ENCODE measurements at regions not wholly inside any gene's neighbourhood (a gene's known extent, or its start where the extent isn't known, plus 50 kb on each side); places are given as distances from the start of the nearest gene placed in this dataset.

DNA sequence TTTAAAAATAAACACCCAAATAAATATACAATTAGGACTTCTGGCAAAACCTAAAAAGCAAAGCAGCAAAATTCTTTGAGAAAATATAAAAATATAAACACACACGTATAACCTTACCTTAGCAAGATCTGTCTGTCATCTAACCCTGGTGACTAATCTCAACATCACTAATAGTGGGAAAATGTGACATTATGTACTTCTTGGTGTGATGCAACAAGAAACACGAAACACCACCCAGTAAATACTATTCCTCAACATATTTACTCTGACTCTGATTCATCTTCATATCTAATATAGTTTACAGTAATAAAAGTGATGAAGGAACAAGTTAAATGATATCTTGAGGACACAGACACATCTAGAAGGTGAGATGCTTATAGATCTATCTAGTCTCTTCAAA lies 332.6 kb upstream of the MANEA start:
- DNase-seq, result no peak

DNA sequence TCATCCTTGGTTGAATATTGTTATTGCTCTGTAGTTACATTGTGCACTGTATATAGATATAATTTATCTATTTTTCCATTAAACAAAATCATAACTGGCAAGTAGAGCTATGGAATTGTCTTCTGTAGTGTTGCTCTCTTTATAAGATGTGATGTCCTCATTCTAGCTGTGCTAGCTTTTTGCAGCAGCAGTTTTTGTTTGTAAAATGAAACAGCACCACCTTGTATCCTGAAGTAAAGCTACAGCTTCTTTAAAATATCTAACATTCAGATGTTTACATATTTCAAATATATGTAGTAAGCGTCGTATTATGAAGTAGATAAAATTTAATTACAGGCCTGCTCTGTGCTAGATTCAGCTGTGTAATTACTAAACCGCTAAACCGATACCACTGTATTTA lies 328.8 kb upstream of the MANEA start:
- DNase-seq, result no peak

DNA sequence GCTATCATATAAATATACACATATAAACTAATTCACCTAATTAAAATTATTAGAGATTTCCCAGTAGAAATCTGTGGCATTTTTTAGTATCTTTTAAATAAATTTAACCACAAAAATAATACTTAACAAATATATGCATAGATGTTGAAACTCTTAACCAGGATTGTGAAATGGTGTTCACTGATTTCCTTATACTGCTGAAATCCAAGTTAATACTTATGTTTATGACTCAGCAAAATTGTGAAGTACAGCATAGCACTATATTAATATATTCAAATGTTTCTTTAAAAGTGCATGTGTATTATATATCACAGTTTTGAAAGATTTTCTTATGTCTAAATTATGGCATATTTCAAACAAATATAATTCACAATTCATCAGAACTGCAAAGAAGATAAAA lies 328.2 kb upstream of the MANEA start:
- no peak for DNase-seq

DNA sequence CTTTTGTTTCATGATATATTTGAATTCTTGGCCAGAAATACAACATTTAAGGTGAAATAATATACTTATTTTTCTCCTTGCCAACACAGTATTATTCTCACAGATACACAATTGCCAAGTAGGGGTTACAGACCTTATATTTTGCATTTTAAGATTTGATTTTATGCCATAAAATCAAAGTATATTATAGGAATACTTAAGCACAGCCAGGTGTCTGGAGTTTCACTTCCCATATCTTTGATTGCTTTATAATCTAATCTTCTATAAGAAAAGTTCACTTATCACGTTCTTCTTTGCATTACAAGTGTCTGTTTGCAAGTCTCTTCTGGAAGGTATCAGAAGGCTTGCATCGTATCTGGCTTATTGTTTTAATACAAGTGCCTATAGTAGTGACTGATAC lies 327.7 kb upstream of the MANEA start:
- DNase-seq, result no peak

DNA sequence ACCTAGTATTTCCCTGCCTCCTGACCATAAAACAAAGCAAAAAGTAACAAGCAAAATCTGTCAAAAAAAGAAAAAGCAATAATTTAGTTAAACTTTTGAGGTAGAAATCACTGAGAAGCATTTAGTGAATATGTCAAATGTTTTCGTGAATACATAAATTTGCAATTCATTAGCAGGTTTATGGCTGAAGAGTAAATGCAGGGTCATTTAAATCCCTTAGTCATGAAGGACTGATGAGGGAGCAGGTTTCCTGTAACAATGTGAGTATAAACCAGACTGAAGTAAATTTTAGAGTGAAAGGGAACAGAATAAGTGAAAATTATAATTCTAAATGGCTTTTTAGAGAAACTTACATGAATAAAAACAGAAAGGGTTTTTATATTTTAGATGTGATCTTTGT lies 313.5 kb upstream of the MANEA start:
- no peak for DNase-seq

DNA sequence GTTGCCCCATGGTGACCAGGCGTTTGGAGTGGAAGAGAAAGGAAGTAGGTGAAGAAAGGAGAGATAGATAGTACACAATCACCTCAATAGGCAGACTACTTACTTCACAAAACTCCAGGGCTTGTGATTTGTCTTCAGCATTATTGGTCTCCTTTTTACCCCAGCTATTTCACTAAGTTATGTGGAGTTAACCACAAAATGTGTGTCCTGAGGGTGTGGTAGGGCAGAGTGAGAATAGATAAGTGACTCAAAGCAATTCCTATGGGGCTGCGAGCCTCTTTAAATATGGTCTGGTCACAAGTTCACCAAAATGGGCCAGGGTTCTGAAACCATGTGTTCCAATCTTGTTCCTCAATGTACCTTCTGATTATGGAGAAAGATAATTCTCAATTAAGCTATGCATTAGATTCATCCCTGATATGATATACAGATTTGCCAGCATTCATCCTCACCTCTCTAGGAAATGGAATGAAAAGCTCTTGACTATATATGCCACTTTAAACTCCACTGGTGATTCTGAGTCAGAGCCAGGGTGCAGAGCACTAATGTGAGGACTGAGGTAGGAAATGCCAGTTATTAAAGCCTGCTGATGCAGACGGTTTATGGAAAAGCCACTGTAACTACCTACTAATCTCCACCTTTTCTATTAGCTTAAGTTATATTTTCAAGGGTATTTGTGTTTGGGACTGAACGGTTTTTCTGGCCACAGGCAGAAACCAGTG lies 310.6 kb upstream of the MANEA start:
- no peak for DNase-seq

DNA sequence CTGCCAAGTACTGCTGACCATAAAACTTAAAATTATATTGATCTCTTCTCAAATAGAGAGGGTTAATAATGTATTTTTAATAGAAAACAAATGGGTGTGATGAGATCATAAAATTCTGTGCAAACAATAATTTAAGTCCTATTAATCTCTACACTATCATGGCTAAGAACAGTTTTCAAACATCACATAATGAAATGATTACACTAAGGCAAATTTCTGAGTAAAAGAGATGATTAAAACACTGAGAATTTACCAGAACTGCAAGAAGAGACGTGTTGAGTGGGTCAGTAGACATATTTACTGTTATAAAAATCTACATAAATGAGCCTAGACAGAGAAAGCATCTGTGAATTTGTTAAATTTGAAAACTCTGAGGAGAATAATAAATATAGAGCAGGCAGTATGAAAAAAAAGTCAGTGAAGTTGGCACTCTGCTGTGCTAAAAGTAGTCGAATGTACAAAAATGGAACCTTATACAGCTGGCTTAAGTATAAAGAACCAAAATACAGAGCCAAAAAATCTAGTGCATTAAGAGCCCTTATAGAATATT lies 302.6 kb upstream of the MANEA start:
- no peak for DNase-seq

DNA sequence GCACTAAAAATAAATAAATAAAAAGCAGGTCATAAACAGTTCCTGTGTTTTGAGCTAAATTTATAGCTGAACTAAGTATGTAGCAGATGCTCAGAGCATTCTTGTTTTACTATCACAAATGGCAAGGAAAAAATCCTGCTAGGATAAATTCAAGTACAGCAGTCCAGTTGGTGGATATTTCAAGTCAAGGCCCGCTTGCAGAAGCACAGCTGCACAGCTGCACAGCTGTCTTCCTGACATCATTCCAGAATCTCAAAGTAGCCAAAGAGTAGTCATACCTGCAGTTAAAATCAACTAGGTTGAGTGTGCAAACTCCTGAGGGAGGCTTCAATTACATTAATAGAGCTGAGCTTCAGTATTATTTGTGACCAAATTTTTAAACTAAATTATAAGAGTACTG lies 297.7 kb upstream of the MANEA start:
- DNase-seq, result no peak

DNA sequence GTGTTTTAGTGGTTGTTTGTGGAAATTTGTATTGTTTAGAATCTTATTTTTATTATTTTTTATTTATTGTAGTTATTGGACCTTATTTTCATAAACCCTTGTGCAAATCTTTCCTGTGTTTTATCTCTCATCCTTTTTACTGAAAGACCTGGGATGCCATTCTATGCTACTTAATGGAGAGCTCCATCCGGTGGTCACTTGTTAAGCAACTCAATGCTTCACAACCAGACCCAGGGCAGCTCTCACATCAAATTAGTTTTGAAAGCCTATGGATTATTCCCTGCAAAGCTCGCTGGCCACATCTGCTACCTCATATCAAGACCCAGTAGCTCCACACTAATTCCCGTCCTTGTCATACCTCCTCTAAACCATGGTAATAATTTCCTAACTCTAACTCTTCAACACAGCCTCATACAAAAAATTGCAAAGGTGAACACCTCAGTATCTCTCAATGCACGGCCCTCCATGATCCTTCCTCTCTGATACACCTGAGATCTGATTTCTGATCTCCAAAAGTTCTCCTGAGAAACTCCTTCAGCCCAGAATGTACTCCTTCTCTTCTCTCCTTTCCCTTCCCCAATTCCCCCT lies 296.6 kb upstream of the MANEA start:
- DNase-seq, result no peak

DNA sequence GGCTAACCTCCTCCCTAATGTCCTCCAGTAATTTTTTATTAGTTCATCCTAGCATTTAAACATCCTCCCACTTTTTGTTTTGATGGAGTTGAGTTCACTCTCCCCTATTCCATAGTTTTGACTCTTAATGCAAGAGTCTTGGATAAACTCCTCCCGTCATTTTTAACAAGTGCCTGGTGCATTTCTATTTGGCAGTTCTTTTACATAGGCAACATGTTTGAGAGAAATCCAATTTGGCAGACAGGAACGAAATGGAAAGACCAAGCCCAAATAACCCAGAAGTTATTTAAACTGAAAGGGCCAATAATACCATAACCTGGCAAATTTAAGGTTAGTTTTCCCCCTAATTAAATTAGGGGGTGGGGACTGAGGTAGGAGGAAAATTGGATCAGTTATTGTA lies 291.5 kb upstream of the MANEA start:
- no peak for DNase-seq

DNA sequence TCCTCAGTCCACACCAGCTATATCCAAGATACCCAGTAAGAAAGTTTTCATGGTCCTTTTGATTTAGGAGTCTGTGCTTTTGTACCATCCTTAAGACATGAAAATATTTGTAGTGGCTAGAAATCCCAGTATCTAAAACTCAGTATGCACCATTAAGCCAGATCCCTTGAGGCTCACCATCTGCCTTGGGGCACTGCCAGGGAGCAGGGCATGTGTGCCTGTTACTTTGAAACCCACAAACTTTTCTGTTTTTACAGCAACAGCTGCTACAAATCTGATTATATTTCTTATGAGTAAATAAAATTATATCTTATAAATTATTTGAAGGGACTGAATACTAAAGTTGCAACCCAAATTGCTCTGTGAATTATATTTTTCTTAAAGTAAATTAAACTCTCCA lies 290.5 kb upstream of the MANEA start:
- no peak for DNase-seq

DNA sequence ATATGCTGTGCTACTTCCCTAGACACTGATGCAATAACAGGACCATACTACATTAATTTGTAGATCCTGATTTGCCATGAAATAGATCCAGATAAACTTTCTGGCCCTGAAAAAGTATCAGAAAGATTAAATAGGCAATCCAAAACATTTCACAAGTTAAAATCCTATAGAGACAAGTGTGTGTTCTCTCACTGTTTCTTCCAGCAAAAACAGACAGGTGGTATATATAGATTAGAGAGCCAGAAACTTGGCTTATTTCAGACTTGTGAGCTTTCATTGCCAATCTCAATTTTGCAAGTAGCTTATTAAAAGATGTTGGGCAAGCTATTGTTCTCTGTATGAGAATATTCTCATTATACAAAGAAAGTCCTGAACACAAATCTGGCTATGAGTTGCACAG lies 289.1 kb upstream of the MANEA start:
- no peak for DNase-seq

DNA sequence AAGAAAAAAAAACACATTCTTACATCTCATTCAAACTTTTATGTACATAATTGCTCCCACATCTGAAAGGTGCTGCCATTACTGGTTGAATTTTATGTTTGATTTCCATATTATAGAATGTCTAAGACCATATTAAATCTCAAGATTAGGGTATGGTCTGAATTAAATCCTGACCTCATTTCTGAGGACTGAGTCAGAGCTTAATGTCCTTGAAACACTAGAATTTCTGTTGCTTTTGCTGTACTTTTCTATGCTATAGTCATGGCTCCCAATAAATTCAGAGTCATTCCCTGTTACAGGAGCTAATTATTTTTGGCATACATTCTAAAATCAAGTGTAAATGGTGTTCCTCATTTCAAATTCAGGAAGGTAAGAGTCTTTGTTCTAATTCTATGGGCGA lies 285.3 kb upstream of the MANEA start:
- no peak for DNase-seq

DNA sequence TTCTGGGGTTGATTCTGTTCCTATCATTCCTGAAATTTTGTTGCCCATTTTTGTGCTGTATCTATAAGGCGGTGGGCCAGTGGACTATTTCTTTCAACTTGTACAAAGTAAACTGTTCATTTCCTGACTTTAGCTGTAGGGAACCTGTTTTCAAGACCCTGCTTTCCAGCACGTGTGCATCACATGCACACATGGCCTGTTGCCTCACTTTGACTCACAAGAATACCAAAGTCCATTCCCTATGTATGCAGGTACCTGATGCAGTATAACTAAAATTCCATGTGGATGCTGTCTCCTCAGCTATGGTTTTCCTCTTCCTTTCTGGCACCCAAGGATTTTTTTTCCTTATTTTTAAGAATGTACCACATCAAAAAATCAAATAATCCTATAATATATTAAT lies 284.1 kb upstream of the MANEA start:
- no peak for DNase-seq

DNA sequence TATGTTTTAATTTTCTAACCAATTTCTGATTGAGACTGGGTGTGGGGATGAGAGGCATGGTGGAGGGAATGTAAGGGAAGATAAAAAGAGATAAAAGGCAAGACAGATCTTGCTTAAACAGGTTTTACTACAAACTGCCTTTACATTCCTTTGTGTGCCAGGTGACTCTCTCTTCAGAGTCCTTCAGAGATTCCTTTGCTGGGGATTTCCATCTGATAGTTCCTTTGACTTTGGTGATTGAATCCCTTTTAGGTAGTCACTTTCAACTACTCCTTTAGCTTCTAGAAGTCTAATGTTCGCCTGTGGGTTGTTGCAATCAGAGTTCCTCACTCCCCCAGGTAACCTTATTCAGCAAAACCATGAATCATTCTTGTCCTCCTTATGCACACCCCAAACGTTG lies 283.3 kb upstream of the MANEA start:
- no peak for DNase-seq

DNA sequence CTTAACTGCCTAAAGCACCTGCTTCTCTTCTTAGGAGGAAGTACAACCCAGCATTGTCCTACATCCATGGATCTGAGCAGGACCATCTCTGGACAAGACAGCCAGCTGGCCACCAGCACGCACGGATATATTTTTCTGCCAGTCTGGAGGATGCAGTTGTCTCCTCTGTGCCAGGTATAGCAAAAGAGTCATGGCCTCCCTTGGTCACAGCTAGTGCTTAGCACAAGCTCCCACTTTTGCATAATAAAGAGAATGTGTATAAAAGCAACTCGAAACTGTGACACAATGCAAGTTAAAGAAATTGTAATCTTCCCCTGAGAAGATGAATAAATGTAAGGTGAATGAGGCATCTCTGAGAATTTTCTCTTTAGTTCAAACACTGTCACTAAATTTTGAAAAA lies 267.8 kb upstream of the MANEA start:
- no peak for DNase-seq

DNA sequence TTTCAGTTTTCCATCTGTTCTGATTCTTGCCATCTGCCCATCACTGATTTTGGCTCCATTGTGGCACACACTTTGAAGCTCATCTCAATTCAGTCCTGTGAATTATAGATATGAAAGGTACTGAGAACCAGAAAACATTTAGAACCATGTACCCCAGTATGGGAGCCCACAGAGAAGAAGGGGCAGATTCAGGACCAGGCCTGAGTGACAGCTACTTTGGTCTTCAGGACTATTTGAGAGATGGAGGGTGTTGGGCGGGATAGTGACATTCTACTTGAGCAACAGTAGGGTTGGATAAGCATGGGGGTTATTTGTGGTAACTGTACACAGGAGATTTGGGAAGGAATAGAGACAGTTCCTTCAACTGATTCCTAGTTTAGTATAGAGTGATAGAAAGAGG lies 259.2 kb upstream of the MANEA start:
- DNase-seq, result no peak

DNA sequence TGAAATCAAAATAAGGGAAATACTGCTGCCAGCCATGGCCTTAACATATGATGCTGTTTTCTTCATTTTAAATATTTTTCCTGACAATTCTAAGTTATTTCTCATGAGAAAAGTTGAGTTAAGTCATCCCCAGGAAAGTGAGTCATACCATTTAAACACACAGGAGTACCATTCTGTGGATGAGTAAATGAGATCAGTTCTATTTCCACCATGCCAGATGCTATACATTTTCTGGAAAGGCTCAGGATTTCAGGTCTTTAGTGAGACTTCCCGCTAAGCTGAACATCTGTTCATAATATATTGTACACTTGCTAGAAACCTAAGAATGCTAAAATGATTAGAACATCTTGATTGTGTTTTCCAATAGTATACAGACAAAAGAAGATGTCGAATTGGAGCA lies 256.2 kb upstream of the MANEA start:
- DNase-seq, result no peak

DNA sequence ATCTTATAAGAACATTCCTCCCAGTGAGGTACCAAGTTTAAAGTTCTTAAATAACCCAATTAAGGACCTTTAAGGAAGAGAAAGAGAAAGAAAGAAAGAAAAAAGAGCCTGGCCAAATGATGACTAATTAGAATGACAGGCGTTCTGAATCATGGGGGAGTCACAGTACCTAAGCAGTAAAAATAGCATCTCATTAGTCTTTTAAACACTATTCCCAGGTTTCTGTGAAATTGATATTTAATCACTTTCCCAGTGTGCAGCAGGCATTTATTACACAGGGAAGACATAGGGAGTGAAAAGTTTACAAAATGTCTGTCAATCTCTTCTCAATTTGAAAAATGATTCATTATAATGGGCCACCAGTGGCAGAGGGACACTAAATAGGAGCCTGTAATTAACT lies 251.4 kb upstream of the MANEA start:
- DNase-seq, result no peak

DNA sequence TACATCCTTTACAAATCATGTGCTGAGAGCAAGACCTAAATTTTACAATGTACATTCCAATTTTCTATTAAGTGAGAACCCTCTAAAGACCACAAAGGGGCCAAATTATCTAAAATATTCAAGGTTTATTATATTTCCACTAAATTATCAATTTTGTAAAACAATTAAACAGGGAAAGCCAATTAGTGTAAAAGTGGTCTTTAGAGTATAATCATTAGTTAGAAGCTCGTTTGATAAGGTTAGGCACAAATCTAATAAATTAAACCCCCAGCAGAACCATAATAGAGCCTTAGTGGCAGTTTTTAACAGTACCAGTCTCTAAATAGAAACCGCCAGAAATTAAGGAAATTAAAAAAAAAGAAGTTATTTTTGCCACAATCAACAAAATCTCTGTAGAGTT lies 249.1 kb upstream of the MANEA start:
- DNase-seq, result no peak

DNA sequence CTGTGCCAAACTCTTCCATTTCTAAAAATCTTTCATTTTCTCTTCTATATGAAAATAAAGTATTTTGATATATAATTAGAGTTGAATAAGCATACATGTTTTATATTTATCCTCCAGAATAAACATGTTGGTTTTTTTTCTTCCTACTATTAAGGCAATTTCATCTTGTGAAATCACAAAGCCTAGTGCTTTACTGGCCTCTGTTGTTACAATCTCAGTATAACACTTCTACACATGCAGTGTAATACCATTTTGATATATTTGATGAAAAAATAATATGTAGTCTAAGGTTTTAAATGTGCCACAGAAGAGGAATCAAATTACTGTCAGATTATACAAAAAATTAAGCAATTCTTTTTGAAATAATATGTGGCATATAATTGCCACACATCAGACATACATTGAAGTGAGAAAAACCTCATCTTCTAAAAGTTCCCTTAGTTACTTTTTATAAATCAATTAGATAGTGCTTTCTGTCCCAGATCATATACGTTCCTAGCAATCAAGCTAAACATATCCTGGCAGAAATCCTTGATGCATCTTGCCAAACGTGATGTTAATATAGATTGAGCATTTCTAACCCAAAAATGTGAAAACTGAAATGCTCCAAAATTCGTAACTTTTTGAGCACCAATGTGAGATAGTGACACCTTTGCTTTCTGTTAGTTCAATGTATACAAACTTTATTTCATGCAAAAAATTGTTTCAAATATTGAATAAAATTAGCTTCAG lies 225.1 kb upstream of the MANEA start:
- no peak for DNase-seq

DNA sequence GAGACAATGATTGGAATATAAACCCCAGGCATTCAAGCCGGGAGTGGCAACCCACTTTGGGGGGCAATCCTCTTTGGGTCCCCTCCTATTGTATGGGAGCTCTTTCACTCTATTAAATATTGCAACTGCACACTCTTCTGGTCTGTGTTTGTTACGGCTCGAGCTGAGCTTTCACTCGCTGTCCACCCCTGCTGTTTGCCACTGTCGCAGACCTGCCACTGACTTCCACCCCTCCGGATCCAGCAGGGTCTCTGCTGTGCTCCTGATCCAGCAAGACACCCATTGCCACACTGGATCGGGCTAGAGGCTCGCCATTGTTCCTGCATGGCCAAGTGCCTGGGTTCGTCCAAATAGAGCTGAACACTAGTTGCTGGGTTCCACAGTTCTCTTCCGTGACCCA lies 222.8 kb upstream of the MANEA start:
- DNase-seq, result no peak

DNA sequence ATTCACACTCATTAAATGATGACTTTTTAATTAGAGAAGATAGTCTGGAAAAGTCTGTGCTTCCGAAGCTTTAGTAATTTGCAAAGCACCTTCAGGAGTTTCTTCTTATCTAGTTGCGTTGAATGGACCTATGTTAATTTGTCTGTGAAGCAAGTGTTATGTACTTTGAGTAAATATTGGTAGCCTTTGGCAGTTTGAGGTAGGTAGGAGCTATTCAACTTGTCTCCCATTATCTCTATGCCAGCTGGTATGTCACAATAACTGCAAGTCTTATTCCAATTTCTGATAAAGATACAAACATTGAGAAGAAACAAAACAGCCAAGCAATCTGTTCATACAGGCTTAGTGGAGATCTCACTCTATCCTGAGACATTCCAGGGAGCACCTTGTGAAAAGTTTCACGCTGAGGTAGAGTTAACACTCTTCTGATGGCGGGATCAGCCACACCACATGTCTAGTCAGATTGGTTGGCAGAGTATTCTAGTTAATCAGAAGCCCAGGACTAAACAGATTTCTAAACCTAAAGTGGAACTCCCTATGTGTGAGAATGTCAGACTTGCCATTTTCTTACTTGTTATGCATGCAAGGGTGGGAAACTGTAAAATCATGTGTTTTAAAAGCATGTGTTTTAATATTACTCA lies 219.8 kb upstream of the MANEA start:
- DNase-seq, result no peak

Measured in activated naive CD4-positive, alpha-beta T cell (primary cell).